T-helper 2 cell treated with Interferon-gamma antibody and Interleukin-4, amounts not matched to agents 100 ng/mL and 5 ng/mL, for 36 hours (primary cell): ENCODE measurements at regions not wholly inside any gene's neighbourhood (a gene's known extent, or its start where the extent isn't known, plus 50 kb on each side); places are given as distances from the start of the nearest gene placed in this dataset.
"Not testable (repeated sequence)": the region's sequence is repeated elsewhere in the genome, so short reads cannot be mapped to it uniquely, and the experiment has no call there.

ENCODE experiments used
- intact Hi-C: fragments of 100-400 bp; cut with micrococcal nuclease; formaldehyde crosslinking; loops from one replicate; pipeline ENCODE4 v1.15.1; 2023

GRCh38 chr18:40313030-40313642 is 1641.9 kb upstream of the PIK3C3 start:
- intact Hi-C loops, result no loop called here

GRCh38 chr18:40307627-40308026 is 1647.4 kb upstream of the PIK3C3 start:
- intact Hi-C loops, result no loop called here

- intact Hi-C loops, result no loop called here
Observed at GRCh38 chr18:40296717-40297413, 1658.2 kb upstream of the PIK3C3 start.

GRCh38 chr18:40292985-40293710 is 1661.9 kb upstream of the PIK3C3 start:
- intact Hi-C loops, result no loop called here

- intact Hi-C loops, result no loop called here
Observed at GRCh38 chr18:40283560-40283959, 1671.5 kb upstream of the PIK3C3 start.

GRCh38 chr18:40281356-40281755 is 1673.7 kb upstream of the PIK3C3 start:
- intact Hi-C loops, result not testable (repeated sequence)

GRCh38 chr18:40274618-40275196 is 1680.3 kb upstream of the PIK3C3 start:
- intact Hi-C loops, result no loop called here

- intact Hi-C loops, result no loop called here
Observed at GRCh38 chr18:40272630-40273231, 1682.3 kb upstream of the PIK3C3 start.

GRCh38 chr18:40259115-40259835 is 1695.8 kb upstream of the PIK3C3 start:
- intact Hi-C loops, result no loop called here

GRCh38 chr18:40258311-40258710 is 1696.7 kb upstream of the PIK3C3 start:
- intact Hi-C loops, result no loop called here

- intact Hi-C loops, result no loop called here
Observed at GRCh38 chr18:40250236-40250635, 1704.8 kb upstream of the PIK3C3 start.

- intact Hi-C loops, result no loop called here
Observed at GRCh38 chr18:40249390-40250080, 1705.5 kb upstream of the PIK3C3 start.

- intact Hi-C loops, result not testable (repeated sequence)
Observed at GRCh38 chr18:40245612-40246011, 1709.4 kb upstream of the PIK3C3 start.

- intact Hi-C loops, result no loop called here
Observed at GRCh38 chr18:40243607-40244006, 1711.4 kb upstream of the PIK3C3 start.

- intact Hi-C loops, result no loop called here
Observed at GRCh38 chr18:40235836-40236235, 1719.2 kb upstream of the PIK3C3 start.

GRCh38 chr18:40235323-40235722 is 1719.7 kb upstream of the PIK3C3 start:
- intact Hi-C loops, result no loop called here

GRCh38 chr18:40233931-40234616 is 1721.0 kb upstream of the PIK3C3 start:
- intact Hi-C loops, result no loop called here

GRCh38 chr18:40222776-40223175 is 1732.3 kb upstream of the PIK3C3 start:
- intact Hi-C loops, result no loop called here

- intact Hi-C loops, result no loop called here
Observed at GRCh38 chr18:40216856-40217255, 1738.2 kb upstream of the PIK3C3 start.

GRCh38 chr18:40215979-40216378 is 1739.1 kb upstream of the PIK3C3 start:
- intact Hi-C loops, result no loop called here
